HG03342 (cell line): ENCODE measurements at regions not wholly inside any gene's neighbourhood (a gene's known extent, or its start where the extent isn't known, plus 50 kb on each side); places are given as distances from the start of the nearest gene placed in this dataset.

Experiments
- ATAC-seq: cut with Tn5 transposase; IDR thresholded peaks from one replicate; pipeline ENCODE4 v1.9.1; 2021; ENCODE audit warnings: mild to moderate bottlenecking, moderate library complexity; ENCODE audit not compliant: unreplicated experiment

DNA sequence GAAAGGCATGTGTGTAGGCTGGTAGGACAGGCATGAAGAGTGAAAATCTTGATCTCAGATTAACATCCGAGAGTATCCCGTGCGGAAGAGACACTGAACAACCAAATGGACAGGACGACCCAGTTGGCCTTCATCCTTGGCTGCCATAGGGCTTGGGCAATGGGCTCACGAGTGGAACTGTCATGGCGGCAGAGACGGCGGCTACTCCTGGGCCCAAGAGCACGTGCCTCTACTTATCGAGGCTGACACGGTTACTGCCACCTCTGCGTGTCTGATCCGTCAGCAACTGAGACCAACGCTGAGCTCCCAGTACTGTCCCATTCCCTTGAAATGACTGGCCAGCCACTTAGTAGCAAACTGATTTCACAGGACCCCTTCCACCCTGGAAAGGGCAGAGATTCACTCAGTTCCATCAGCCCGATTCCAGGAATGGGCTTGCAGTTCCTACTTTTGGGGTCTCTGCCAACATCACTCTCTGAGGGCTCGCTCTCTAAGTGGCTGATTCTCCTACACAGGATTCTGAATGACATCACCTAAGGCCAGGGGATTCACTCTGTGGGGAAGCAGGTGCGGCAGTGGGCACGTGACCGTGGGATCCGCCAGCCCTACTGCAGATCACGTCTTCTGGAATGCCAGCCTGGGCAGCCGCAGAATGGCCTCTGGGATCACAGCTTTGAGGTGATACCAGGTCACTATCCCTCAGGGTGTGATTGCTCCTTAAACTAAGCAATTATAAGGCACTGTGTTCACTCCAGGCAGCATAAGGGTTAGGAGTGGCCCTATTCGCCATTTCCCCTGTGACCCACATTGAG is 97.8 kb downstream of the RPS6KA4 start:
- no peak for ATAC-seq

DNA sequence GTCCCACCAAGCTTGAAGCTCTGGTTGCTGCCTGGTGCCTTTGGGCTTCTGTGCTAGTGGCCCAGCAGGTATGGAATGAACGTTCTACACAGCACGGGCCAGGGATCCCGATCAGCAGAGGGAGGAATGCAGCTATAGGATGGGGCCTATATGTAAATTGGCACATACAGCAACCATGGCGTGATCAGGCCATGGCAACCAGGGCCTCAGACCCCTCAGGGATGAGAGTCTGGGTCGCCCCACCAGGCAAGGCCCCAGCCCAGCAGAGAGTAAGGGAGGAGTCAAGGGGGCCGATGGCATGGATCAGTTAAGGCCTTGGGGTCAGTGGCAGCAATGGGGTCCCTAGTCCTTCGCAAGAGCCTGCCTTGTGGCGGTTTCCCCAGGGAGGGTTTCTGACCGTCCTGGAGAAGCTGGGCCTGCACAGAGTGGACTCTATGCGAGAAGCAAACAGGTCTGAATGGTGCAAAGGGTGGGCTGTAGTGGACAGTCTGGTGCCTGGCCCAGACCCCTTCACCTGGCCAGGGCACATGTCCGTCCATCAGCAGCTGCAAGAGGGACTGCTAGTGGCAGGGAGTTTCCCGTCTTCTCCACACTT is 98.2 kb upstream of the SLC22A11 start:
- ATAC-seq: no peak

DNA sequence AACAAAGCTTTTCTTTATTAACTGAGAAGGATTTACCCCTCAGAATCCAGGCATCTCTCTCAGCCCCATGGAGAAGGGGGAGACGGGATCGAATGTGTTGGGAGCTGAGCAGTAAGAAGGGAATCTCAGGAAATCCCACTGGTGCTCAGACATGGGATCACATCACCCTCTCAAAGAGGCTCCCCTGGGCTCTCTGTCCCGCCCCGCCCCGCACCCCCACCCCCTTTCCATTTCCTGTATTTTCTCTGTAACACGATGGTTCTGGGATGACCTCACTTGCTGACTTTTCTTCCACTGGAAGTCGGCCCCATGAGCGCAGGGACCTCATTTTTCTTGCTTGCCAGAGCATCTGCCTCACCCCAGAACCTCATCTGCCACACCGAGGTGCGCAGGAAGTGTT is 96.7 kb upstream of the SLC22A11 start:
- no peak for ATAC-seq

DNA sequence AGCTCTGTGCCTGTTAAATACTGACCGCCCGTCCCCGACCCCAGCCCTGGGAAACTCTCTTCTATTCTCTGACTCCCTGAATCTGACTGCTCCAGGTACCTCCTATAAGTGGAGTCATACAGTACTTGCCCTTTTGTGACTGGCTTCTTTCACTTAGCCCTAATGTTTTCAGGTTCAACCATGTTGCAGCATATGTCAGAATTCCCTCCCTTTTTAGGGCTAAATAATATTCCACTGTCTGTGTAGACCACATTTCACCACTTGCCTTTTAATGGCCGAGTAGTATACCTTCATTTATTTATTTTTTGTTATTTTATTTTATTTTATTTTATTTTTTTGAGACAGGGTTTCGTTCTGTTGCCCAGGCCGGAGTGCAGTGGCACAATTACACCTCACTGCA is 96.1 kb upstream of the SLC22A11 start:
- no peak for ATAC-seq

DNA sequence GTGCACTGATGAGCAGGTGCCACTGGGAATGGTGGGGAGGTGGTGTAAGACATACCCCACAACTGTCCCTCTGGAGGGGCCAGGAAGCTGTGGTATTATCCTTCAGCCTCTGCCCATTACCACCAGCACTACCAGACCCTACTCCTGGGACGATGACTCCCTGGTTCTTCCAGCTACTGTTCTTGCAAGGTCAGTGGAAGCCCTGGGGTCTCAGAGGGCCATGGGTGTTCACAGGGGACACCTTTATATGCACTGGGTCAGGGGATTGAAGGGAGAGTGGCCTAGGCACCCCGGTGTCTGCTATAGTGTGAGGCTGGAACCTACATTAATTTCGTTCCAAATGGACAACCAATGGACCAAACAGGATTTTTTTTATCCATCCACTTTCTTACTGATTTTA is 94.7 kb upstream of the SLC22A11 start:
- no peak for ATAC-seq

DNA sequence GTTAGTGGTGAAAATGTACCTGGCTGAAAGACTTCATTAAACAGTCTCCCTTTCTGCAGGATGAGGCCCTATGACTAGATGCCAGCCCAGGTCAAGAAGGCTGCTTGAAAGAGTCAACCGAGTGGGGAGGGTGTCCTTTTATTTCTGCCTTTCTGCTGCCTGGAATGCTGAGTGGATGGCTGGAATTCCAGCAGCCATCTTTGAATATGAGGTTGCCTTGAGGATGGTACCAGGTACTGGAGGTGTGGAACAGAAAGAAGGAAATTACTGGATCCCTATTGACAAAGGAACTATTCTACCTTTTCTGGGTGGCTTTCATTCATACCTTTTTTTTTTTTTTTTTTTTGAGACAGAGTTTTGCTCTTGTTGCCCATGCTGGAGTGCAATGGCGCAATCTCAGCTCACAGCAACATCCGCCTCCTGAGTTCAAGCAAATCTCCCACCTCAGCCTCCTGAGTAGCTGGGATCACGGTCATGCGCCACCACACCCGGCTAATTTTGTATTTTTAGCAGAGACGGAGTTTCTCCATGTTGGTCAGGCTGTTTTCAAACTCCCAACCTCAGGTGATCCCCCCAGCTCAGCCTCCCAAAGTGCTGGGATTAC is 89.5 kb upstream of the SLC22A11 start:
- no peak for ATAC-seq

DNA sequence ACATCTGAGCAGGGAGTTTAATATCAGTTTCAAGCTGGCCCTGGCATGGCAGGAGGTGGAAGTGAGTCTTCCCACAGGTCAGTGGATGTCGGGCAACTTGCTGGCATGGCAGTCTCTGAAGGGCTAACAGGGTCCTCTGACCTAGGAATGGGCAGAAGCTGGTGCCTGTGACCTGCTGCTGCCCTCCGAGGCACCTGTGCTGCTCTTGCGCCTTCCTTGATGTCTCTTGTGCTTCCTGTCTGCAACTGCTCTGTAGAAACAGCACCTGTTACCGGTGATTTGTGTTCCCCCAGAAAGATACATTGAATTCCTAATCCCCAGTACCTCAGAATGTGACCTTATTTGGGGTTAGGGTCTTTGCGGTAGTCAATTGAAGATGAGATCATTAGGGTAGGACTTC is 86.5 kb upstream of the SLC22A11 start:
- ATAC-seq: no peak

DNA sequence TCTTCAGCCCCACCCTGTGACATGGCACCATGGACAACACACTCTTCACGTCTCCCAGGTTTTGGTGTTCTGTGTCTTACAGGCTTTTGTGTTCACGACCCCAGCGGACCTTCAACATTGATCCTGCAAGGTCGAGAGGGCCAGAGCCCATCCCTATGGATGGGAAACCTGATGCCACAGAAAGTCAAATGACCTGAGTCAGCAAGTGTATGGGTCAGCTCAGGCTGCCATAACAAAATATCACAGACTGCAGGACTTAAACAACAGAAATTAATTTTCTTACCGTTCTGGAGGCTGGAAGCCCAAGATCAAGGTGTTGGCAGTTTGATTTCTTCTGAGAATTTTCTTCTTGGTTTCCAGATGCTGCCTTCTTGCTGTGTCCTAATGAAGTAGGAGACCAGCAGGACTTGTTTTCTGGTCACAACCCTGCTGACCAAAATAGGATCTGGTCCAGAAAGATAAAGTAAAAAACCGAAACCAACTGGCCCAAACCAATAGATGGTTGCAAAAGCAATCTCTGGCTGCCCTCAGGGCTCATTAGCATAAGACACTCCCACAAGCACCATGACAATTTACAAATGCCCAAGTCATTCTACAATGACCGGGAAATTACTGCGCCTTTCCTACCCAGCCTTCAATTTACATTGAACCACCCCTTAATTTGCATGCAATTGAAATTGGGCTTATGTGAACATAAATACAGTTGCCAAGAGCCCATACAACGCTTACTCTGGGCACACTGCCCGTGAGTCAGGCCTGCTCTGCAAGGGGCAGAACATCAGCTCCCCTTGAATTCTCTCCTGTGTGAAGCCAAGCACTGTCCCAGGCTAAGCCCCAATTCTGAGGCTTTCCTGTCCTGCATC is 82.9 kb upstream of the SLC22A11 start:
- ATAC-seq: no peak

DNA sequence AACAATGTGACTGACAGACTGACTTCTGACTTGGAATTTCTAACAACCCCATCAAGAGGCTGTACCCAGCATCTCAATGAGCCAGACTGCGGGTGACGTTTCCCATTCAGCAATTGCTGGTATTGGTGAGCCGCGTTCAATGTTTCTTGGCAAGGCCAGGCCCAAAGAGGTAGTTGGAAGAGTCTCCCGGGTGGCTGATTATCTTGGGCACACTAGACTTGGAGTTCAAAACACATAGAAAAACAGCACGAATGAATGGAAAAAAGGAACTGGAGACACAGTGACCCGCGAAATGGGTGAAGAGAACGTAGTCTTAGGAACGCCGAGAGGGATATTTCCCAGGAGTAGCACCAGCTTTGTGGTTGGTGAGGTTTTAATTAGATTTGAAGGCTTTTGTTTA is 81.1 kb upstream of the SLC22A11 start:
- ATAC-seq: no peak

DNA sequence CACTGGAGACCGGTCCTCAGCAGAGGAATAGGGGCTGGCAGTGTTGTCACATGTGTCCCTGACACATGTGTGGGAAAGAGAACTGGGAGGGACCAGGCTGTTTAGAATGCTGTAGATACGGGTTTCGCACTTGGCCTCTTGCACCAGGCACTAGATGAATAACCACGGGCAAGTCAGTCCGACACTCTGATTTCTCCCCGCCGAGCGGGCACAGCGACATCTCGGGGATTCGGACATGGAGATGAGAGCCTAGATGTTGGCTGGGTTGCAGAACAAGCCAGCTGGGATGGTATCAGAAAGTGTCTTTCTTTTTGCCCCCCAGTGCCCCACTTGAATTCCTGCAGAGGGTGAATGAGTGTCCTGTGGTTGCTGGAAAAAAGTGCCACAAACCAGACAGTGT is 80.6 kb upstream of the SLC22A11 start:
- no peak for ATAC-seq

DNA sequence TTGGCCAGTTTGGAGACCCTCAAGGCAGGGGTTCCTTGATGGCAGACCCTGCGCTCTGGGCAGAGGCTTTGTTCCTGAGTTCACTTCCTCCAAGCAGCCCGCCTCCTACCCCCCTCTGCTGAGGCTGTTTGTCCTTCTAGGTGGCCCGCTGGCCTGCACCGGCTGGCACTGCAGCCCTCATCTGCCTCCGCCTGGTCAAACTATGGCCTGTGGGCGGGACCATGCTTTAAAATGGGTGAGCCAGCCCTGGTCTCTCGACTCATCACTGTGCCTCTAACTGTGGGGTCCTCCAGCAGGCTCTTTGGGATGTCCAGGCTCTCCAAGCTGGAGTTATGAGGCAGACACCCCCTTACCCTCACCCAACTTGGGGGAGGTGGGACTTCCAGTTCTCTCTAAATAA is 78.9 kb upstream of the SLC22A11 start:
- no peak for ATAC-seq

DNA sequence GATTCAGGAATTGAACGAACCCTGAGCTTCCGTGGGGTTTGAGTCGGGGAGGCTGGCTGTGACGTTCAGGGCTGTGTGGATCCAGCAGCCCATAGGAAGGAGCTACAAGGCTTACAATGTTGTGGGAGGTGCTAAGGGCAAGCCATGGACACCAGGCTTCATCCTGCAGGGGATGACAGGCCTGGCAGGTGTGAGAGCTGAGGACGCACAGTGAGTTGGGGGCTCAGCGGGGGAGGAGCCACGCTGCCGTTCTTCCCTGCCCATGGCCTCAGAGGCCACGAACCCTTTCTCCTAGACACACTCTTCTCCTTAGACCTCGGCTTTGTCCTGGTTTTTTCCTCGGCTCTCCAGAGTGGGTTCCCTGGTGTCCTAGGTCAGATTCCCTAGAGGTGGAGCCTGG is 78.1 kb upstream of the SLC22A11 start:
- no peak for ATAC-seq

DNA sequence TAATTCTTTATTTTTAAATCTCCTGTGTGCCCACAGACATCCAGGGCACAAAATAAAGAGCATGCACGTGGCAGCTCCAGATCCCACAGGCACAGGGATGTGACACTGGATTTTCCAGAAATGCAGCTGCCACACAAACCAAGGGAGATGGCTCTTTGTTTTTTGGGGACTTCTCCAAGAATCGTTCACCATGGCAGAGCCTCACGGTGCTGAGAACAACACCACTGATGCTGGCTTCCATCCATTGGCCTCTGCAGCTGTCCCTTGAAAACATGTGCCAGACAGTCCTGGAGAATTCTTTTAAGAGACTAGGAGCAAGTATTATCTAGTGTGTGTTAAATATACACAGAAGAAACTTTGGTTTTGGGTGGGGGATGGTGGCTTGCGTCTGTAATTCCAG is 73.2 kb upstream of the SLC22A11 start:
- ATAC-seq: no peak

DNA sequence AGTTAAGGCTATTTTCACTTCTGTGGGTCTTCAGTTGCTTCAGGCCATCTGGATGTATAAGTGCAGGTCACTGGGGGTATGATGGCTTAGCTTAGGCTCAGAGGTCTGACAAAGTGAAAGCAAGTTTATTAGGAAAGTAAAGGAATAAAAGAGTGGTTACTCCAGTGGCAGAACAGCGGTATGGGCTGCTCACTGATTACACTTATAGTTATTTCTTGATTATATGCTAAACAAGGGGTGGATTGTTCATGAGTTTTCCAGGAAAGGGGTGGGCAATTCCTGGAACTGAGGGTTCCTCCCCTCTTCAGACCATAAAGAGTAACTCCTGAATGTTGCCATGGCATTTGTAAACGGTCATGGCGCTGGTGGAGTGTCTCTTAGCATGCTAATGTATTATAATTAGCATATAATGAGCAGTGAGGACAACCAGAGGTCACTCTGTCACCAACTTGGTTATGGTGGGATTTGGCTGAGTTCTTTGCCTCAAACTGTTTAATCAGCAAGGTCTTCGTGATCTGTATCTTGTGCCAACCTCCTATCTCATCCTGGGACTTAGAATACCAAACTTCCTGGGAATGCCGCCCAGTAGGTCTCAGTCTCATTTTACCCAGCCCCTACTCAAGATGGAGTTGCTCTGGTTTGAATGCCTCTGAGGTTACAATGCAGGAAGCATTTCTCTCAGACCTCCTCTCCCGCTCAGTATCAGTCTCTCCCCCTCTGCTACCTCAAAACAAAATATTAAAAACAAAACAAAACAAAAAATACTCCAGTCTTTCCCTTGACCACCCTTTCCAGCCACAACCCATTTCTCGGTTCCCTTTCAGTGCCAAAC is 71.3 kb upstream of the SLC22A11 start:
- ATAC-seq: no peak

DNA sequence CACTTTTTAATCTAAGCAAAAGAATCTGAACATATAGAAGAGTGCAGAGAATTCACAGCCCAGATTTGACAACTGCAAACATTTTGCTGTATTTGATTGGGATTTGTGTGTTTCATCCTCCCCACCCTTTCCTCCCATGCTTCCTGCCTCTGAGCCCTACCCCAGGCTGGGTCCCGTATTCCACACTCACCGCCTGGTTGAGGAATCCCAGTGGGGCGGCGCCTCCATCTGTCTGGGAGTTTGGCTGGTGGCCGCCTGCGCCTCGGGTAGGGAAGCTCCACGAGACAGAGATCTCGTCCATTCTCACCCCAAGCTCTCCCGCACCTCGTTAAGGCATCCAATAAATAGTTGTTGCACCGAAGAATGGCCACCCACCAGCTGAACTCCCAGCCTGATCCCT is 70.7 kb upstream of the SLC22A11 start:
- ATAC-seq: no peak

DNA sequence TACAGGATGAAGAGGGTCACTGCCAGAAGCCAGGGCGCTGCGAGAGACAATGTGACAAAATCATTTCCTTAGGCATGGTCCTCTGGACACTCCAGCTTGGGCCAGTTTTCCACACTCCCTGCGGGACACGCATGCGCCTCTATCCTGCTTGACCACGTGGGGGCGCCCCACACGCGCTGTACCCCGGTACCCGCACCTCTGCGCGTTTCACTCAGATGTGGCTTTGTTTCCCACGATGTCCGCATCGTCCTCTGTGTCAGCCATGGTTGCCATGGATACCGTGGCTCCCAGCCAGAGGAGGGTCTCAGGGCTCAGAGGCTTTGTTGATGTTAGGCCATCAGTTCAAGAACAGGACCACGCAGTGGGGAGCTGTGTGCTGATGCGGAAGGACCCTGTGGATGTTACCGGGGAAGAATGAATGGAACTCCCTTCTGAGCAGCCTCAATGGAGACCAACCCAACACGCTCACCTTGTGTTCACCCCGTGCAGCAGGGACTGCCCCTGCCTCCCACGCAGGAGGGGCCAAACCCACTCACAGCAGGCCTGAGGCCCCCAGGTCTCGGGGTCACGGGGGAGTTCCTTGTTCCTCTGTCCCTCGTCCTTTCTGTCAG is 65.8 kb upstream of the SLC22A11 start:
- ATAC-seq: no peak

DNA sequence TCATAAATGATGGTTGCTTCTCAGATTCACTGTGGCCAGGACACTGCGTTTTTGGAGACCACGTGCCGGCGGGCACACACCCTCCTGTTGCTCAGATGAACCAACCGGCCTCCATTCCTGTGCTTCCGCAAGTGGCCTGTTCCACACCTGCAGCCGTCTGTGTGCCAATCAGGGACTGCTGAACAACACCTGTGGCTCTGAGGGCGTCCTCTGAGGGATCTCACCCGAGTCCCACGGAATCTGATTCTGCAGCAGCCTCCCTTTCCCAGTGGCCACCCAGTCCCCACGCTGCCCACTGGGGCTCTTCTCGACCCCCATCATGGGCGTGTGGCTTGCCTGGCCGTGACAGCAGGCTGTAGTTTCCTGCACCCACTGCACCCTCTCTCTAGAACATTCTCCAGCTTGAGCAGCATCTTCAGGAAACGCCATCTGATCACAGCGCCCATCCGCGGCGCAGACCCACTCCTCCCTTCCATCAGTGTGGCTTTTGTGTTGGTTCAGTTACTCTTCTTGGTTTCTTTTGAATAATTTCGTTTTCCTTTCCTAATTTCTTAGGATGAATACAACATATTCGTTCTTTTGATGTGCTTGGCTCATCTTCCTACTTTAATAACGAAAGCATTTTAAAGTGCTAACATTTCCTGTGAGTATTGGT is 65.1 kb upstream of the SLC22A11 start:
- no peak for ATAC-seq

DNA sequence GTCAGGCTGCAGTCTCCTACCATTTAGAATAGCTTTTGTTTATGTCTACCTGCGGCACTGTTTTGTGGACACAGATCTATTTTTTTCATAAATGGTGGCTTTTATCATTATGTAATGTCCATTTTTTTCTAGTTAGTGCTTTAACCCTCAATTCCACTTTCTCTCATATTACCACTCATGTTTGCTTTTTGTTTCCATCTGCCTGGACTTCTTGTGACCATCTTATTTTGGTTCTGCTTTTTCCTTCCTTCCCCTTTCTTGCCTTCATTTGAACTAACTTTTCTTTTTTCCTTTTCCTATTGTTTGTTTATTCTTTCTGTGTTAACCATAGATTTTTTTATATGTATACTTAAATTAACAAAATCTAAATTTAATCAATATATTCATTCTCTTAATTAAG is 63.2 kb upstream of the SLC22A11 start:
- ATAC-seq: no peak

DNA sequence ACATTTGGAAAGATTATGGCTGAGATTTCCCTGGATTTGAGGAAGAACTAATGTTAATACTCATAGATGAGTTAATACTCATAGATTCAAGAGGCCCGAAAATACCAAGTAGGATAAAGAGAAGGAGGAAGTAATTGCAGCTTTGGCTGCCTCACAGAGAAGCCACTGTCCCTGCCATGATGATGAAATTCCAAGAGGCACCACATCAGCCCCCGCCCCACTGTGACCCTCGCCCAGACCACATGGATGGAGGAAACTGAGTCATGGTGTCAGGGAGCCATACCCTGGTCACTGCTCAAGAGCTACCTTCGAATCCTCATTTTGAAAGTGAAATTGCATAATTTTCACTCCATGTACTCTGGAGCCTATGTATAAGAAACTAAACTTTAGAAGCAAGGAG is 57.6 kb upstream of the SLC22A11 start:
- no peak for ATAC-seq
